IMR-90 (cell line): ENCODE measurements at regions not wholly inside any gene's neighbourhood (a gene's known extent, or its start where the extent isn't known, plus 50 kb on each side); places are given as distances from the start of the nearest gene placed in this dataset.

ENCODE experiments used
- ATAC-seq: fragments of 200-7000 bp; cut with Tn5 transposase; 2 replicates; pipeline ENCODE4 v1.9.1; 2020; ENCODE audit warnings: low read depth, mild to moderate bottlenecking, moderate library complexity
- BruUV-seq: library from RNA; stranded (reverse); fragments of 400-500 nt; replicated peaks from 2 replicates; lab custom pipeline; 2021; lab: Mats Ljungman, UMichigan
- CTCF ChIA-PET: fragments of 300-600 bp; formaldehyde crosslinking; extraction: SDS; loops from one replicate; lab custom pipeline; 2021; ENCODE audit warnings: antibody characterized with exemption; lab: Yijun Ruan, JAX
- POLR2A ChIA-PET: fragments of 300-600 bp; sonication (Branson Sonifier 250); formaldehyde crosslinking; loops from one replicate; lab custom pipeline; 2022; ENCODE audit warnings: antibody characterized with exemption; ENCODE audit not compliant: unreplicated experiment; lab: Charles Lee
- DNase-seq: peaks from one replicate; pipeline ENCODE4 v3.0.0; 2013
- H2AFZ ChIP-seq: replicated peaks from 2 replicates; pipeline ENCODE3; 2013; ENCODE audit warnings: low read length, mild to moderate bottlenecking; ENCODE audit not compliant: poor library complexity
- H2AK5ac ChIP-seq: 2 replicates; pipeline ENCODE4 v1.6.1; 2013; ENCODE audit warnings: low read depth, low read length, inconsistent platforms
- H2AK9ac ChIP-seq: replicated peaks from 2 replicates; pipeline ENCODE3; 2013; ENCODE audit warnings: mild to moderate bottlenecking, low read depth, low read length, moderate library complexity; ENCODE audit not compliant: poor library complexity
- H2BK120ac ChIP-seq: 2 replicates; pipeline ENCODE4 v1.6.1; 2013; ENCODE audit warnings: low read depth, low read length, inconsistent platforms
- H2BK15ac ChIP-seq: 3 replicates; pipeline ENCODE4 v1.6.1; 2013; ENCODE audit warnings: low read depth, low read length, inconsistent platforms
- H2BK20ac ChIP-seq: 2 replicates; pipeline ENCODE4 v1.6.1; 2013; ENCODE audit warnings: low read depth, mild to moderate bottlenecking, inconsistent platforms, low read length, moderate library complexity
- H2BK5ac ChIP-seq: 2 replicates; pipeline ENCODE4 v1.6.1; 2013; ENCODE audit warnings: mild to moderate bottlenecking, low read depth, low read length, inconsistent platforms; ENCODE audit not compliant: poor library complexity, severe bottlenecking
- H3K14ac ChIP-seq: replicated peaks from 2 replicates; pipeline ENCODE4 v1.6.1; 2013; ENCODE audit warnings: low read depth, low read length, inconsistent platforms
- H3K18ac ChIP-seq: 2 replicates; pipeline ENCODE4 v1.6.1; 2013; ENCODE audit warnings: low read depth, low read length, control low read depth
- H3K23ac ChIP-seq: 2 replicates; pipeline ENCODE4 v1.6.1; 2013; ENCODE audit warnings: low read depth, low read length, inconsistent platforms
- H3K27ac ChIP-seq: 2 replicates; pipeline ENCODE4 v1.5.1; 2013; ENCODE audit warnings: mild to moderate bottlenecking, control low read depth, low read length; ENCODE audit not compliant: insufficient read depth
- H3K27me3 ChIP-seq: 2 replicates; pipeline ENCODE4 v1.6.1; 2013; ENCODE audit warnings: low read length; ENCODE audit not compliant: control insufficient read depth, insufficient read depth
- H3K36me3 ChIP-seq: 2 replicates; pipeline ENCODE4 v1.6.1; 2013; ENCODE audit warnings: low read length, mixed read lengths; ENCODE audit not compliant: control insufficient read depth, insufficient read depth
- H3K4ac ChIP-seq: 2 replicates; pipeline ENCODE4 v1.6.1; 2013; ENCODE audit warnings: low read depth, low read length, inconsistent platforms
- H3K4me1 ChIP-seq: 2 replicates; pipeline ENCODE4 v1.6.1; 2013; ENCODE audit warnings: low read length, mixed read lengths; ENCODE audit not compliant: control insufficient read depth, insufficient read depth
- H3K4me2 ChIP-seq: 2 replicates; pipeline ENCODE4 v1.6.1; 2013; ENCODE audit warnings: low read depth, mild to moderate bottlenecking, control low read depth, low read length, moderate library complexity
- H3K4me3 ChIP-seq: 2 replicates; pipeline ENCODE4 v1.5.1; 2013; ENCODE audit warnings: low read depth, mild to moderate bottlenecking, control low read depth, low read length, moderate library complexity; ENCODE audit not compliant: insufficient read depth
- H3K56ac ChIP-seq: 2 replicates; pipeline ENCODE4 v1.6.1; 2013; ENCODE audit warnings: low read length, inconsistent platforms; ENCODE audit not compliant: insufficient read depth; ENCODE audit errors: extremely low read depth
- H3K79me1 ChIP-seq, 2 experiments: 2 replicates each; pipeline ENCODE4 v1.6.1; 2013; ENCODE audit warnings: low read length in 2 of 2, inconsistent platforms in 1 of 2, low read depth in 1 of 2
- H3K9ac ChIP-seq: 2 replicates; pipeline ENCODE4 v1.6.1; 2013; ENCODE audit warnings: low read depth, low read length, control low read depth
- H3K9me1 ChIP-seq: 2 replicates; pipeline ENCODE4 v1.6.1; 2013; ENCODE audit warnings: low read length, inconsistent platforms; ENCODE audit not compliant: insufficient read depth
- H3K9me3 ChIP-seq: 2 replicates; pipeline ENCODE4 v1.6.1; 2013; ENCODE audit warnings: low read length; ENCODE audit not compliant: control insufficient read depth, insufficient read depth
- H4K20me1 ChIP-seq: 2 replicates; pipeline ENCODE4 v1.6.1; 2013; ENCODE audit warnings: low read length, inconsistent platforms; ENCODE audit not compliant: insufficient read depth
- H4K5ac ChIP-seq: 2 replicates; pipeline ENCODE4 v1.6.1; 2013; ENCODE audit warnings: mild to moderate bottlenecking, low read depth, low read length, control low read depth
- H4K8ac ChIP-seq, 2 experiments: 2 replicates each; pipeline ENCODE4 v1.6.1; 2013; ENCODE audit warnings: low read depth in 2 of 2, low read length in 2 of 2, control low read depth in 1 of 2, inconsistent platforms in 1 of 2
- H4K91ac ChIP-seq: 2 replicates; pipeline ENCODE4 v1.6.1; 2013; ENCODE audit warnings: low read depth, low read length, inconsistent platforms; ENCODE audit not compliant: insufficient read depth
- BHLHE40 ChIP-seq: fragments of 150-350 bp; IDR thresholded peaks from 2 replicates; pipeline ENCODE4 v1.6.1; 2016; ENCODE audit warnings: mild to moderate bottlenecking, low read depth, low read length
- CHD1 ChIP-seq: IDR thresholded peaks from 2 replicates; pipeline ENCODE4 v1.6.1; 2012; ENCODE audit warnings: low read depth, low read length, improper control_type of control experiment
- MAFK ChIP-seq: IDR thresholded peaks from 2 replicates; pipeline ENCODE4 v1.6.1; 2012; ENCODE audit warnings: low read depth, low read length, improper control_type of control experiment
- MXI1 ChIP-seq: IDR thresholded peaks from 2 replicates; pipeline ENCODE4 v1.6.1; 2012; ENCODE audit warnings: low read depth, mild to moderate bottlenecking, low read length, moderate library complexity, borderline replicate concordance
- RAD21 ChIP-seq: IDR thresholded peaks from 2 replicates; pipeline ENCODE4 v1.6.1; 2012; ENCODE audit warnings: low read length, improper control_type of control experiment
- WGBS, 2 experiments: methylation state at CpG; one replicate each; pipeline versions ENCODE4 v1.1.5 to v1.1.7; 2013; ENCODE audit warnings: missing lambda C conversion rate in 2 of 2; ENCODE audit not compliant: insufficient read length in 1 of 2; ENCODE audit errors: extremely low coverage in 2 of 2; 5-methylcytosine and 5-hydroxymethylcytosine counted together
- dilution Hi-C: fragments of 300-500 bp; cut with HindIII; formaldehyde crosslinking; loops from one replicate; pipeline ENCODE4 v1.14.3; 2018; ENCODE audit warnings: low sequenced_read_pairs; ENCODE audit not compliant: unreplicated experiment
- in situ Hi-C: fragments of 300-500 bp; cut with MboI; formaldehyde crosslinking; loops from 3 replicates; pipeline ENCODE4 v1.14.3; 2019; ENCODE audit warnings: low sequenced_read_pairs, inconsistent platforms, mixed read lengths
- intact Hi-C: fragments of 100-400 bp; cut with micrococcal nuclease; formaldehyde crosslinking; loops from 2 replicates; pipeline ENCODE4 v1.10.0; 2022
- TF ChIP-seq, protein P1 (sequence below): fragments of 150-350 bp; IDR thresholded peaks from 2 replicates; pipeline ENCODE4 v1.6.1; 2017; ENCODE audit warnings: mild to moderate bottlenecking, antibody characterized with exemption, low read length, low read depth
- TF ChIP-seq, protein P2 (sequence below): fragments of 150-350 bp; IDR thresholded peaks from 2 replicates; pipeline ENCODE4 v1.6.1; 2016; ENCODE audit warnings: low read depth, mild to moderate bottlenecking, low read length, moderate library complexity, borderline replicate concordance

DNA sequence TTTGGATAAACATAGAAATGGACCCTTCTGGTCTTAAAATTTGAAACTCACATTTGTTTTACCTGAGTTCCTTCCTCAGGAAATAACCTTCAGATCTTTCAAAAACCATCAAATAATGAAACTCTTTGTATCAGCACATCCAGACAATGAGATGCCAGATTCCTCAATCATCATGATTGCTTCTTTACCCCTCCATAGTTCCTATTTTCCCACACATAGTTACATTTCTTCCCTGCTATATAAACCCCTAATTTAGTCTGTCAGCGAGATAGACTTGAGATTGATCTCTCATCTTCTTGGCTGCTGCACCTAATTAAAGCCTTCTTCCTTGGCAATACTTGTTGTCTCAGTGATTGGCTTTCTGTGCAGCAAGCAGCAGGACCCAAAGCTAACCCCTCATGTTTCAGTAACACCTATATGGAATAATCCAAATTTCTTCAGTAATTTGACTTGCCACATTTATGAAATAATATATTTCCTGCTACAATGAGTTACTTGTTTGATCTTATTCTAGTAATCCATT lies 83.9 kb upstream of the BANK1 start:
- Histone ChIP-seq H3K56ac (no peak overlapping the region), H3K4me3 (no peak overlapping the region), H3K23ac (no peak overlapping the region), H4K5ac (no peak overlapping the region), H3K79me1 (no peaks in the 10 kb centered on the region), H3K4ac (no peak overlapping the region), H3K18ac (no peak overlapping the region), H3K9ac (no peak overlapping the region), H2AK9ac (no peak overlapping the region), H3K9me1 (no peaks in the 10 kb centered on the region), H2BK15ac (no peak overlapping the region), H2AK5ac (no peak overlapping the region), H3K27me3 (no peaks in the 10 kb centered on the region), H3K4me1 (no peaks in the 10 kb centered on the region), H4K91ac (no peak overlapping the region), H4K20me1 (no peaks in the 10 kb centered on the region), H3K9me3 (no peaks in the 10 kb centered on the region), H2BK20ac (no peak overlapping the region), H2BK120ac (no peak overlapping the region), H3K27ac (no peak overlapping the region), H2AFZ (no peak overlapping the region), H3K4me2 (no peak overlapping the region), H2BK5ac (no peak overlapping the region), H3K14ac (no peak overlapping the region), H4K8ac (no peak overlapping the region), H3K36me3 (no peaks in the 10 kb centered on the region)
- CTCF ChIA-PET = no interaction called here
- in situ Hi-C loops (no loop called here), dilution Hi-C loops (no loop called here), intact Hi-C loops (no loop called here)
- WGBS, 2 experiments = no CpG with 5 or more reads among the region's 1 CpG
- no peak for ATAC-seq
- TF ChIP-seq MAFK (no peak), CHD1 (no peak), MXI1 (no peak), RAD21 (no peak), BHLHE40 (no peak)
- TF ChIP-seq, protein P1, sequence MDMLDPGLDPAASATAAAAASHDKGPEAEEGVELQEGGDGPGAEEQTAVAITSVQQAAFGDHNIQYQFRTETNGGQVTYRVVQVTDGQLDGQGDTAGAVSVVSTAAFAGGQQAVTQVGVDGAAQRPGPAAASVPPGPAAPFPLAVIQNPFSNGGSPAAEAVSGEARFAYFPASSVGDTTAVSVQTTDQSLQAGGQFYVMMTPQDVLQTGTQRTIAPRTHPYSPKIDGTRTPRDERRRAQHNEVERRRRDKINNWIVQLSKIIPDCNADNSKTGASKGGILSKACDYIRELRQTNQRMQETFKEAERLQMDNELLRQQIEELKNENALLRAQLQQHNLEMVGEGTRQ = no peak
- TF ChIP-seq, protein P2, sequence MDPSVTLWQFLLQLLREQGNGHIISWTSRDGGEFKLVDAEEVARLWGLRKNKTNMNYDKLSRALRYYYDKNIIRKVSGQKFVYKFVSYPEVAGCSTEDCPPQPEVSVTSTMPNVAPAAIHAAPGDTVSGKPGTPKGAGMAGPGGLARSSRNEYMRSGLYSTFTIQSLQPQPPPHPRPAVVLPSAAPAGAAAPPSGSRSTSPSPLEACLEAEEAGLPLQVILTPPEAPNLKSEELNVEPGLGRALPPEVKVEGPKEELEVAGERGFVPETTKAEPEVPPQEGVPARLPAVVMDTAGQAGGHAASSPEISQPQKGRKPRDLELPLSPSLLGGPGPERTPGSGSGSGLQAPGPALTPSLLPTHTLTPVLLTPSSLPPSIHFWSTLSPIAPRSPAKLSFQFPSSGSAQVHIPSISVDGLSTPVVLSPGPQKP = no peak
- BruUV-seq = no TSS peak
- POLR2A ChIA-PET = no interaction called here
- no peak for DNase-seq
